Neural progenitor cell (in vitro differentiated cells): ENCODE measurements at regions not wholly inside any gene's neighbourhood (a gene's known extent, or its start where the extent isn't known, plus 50 kb on each side); places are given as distances from the start of the nearest gene placed in this dataset.

ENCODE experiments used
- DNase-seq: peaks from one replicate; pipeline ENCODE4 v3.0.0-alpha.2; 2016; ENCODE audit warnings: low spot score
- H2AFZ ChIP-seq: fragments of 200-600 bp; sonication (generic); replicated peaks from 2 replicates; pipeline ENCODE4 v1.6.1; 2016; ENCODE audit warnings: antibody characterized with exemption
- H3F3A ChIP-seq: fragments of 200-600 bp; sonication (generic); 2 replicates; pipeline ENCODE4 v1.6.1; 2016; ENCODE audit warnings: antibody characterized with exemption, low read depth
- H3K27ac ChIP-seq: fragments of 200-600 bp; sonication (generic); 2 replicates; pipeline ENCODE4 v1.5.1; 2016; ENCODE audit warnings: mild to moderate bottlenecking
- H3K27me3 ChIP-seq: fragments of 200-600 bp; sonication (generic); 2 replicates; pipeline ENCODE4 v1.6.1; 2016; ENCODE audit warnings: mild to moderate bottlenecking, moderate library complexity
- H3K36me3 ChIP-seq: fragments of 200-600 bp; sonication (generic); 2 replicates; pipeline ENCODE4 v1.5.1; 2016
- H3K4me1 ChIP-seq: fragments of 200-600 bp; sonication (generic); 2 replicates; pipeline ENCODE4 v1.6.1; 2016; ENCODE audit warnings: mixed run types
- H3K4me2 ChIP-seq: fragments of 200-600 bp; sonication (generic); 2 replicates; pipeline ENCODE4 v1.6.1; 2016
- H3K4me3 ChIP-seq: fragments of 200-600 bp; sonication (generic); 2 replicates; pipeline ENCODE4 v1.5.1; 2016
- H3K79me2 ChIP-seq: fragments of 200-600 bp; sonication (generic); 2 replicates; pipeline ENCODE4 v1.6.1; 2016; ENCODE audit warnings: low read depth
- H3K9ac ChIP-seq: fragments of 200-600 bp; sonication (generic); 2 replicates; pipeline ENCODE4 v1.6.1; 2016
- H3K9me3 ChIP-seq: fragments of 200-600 bp; sonication (generic); 2 replicates; pipeline ENCODE4 v1.5.1; 2016; ENCODE audit warnings: low read depth
- H4K20me1 ChIP-seq: fragments of 200-600 bp; sonication (generic); 2 replicates; pipeline ENCODE4 v1.6.1; 2016; ENCODE audit warnings: low read depth
- H3K27ac Mint-ChIP-seq: 3 replicates; pipeline ENCODE4 v1.8.0; 2021; ENCODE audit warnings: mixed read lengths
- H3K27me3 Mint-ChIP-seq: 2 replicates; pipeline ENCODE4 v1.8.0; 2022; ENCODE audit warnings: low read depth, mild to moderate bottlenecking, inconsistent platforms, moderate library complexity, mixed read lengths; ENCODE audit not compliant: insufficient read depth
- H3K36me3 Mint-ChIP-seq: 3 replicates; pipeline ENCODE4 v1.8.0; 2021; ENCODE audit warnings: mixed read lengths
- H3K4me1 Mint-ChIP-seq: 3 replicates; pipeline ENCODE4 v1.8.0; 2021; ENCODE audit warnings: mixed read lengths
- H3K4me3 Mint-ChIP-seq: 3 replicates; pipeline ENCODE4 v1.8.0; 2021; ENCODE audit warnings: mild to moderate bottlenecking, moderate library complexity, mixed read lengths
- H3K9me3 Mint-ChIP-seq: 3 replicates; pipeline ENCODE4 v1.8.0; 2020; ENCODE audit warnings: mixed read lengths
- EZH2 ChIP-seq: fragments of 200-600 bp; sonication (generic); IDR thresholded peaks from 2 replicates; pipeline ENCODE4 v1.6.1; 2017; ENCODE audit warnings: antibody characterized with exemption, mild to moderate bottlenecking, moderate library complexity
- EZH2phosphoT487 ChIP-seq: fragments of 200-600 bp; sonication (generic); IDR thresholded peaks from 2 replicates; pipeline ENCODE4 v1.6.1; 2017; ENCODE audit warnings: antibody characterized with exemption
- TF ChIP-seq, protein P1 (sequence below): fragments of 200-600 bp; sonication (generic); IDR thresholded peaks from 2 replicates; pipeline ENCODE4 v1.5.1; 2017; ENCODE audit warnings: antibody characterized with exemption, mild to moderate bottlenecking

DNA sequence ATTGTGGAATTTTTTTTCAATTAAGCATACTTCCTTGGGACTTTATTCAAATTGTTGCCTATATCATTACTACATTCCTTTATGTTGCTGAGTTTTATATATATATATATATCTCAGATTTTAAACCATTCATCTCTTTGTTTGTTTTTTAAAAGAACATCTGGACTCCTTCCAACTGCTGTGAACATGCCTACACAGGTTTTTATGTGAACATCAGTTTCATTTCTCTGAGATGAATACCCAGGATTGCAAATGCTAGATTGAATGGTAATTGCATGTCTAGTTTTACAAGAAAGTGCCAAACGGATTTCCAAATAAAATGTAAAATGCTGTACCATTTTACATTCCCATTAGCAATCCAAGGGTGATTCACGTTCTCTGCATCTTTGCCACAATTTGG is 1289.3 kb downstream of the HACE1 start:
- no peaks in the 10 kb centered on the region for H3K4me1 Mint-ChIP-seq

DNA sequence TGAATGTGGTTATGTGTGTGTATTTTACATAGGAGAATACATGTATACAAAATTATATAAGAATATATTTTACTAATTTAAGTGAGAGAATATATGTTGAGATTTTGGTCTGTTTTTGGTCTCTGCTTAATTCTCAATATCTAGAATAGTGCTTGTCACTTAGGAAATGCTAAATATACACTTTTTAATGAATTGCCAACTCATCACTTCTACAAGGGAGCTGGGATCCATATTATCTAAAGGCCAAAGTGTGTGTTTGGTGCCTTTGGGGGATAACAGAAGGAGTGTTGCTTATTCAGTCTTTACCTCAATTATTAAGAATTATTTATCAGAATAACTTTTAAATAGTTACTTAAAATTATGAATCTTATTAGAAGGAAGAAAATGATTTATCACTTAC is 1304.8 kb downstream of the HACE1 start:
- Histone ChIP-seq H3K9me3 (no peaks in the 10 kb centered on the region), H3K79me2 (no peaks in the 10 kb centered on the region), H4K20me1 (no peaks in the 10 kb centered on the region), H2AFZ (no peak overlapping the region), H3F3A (no peaks in the 10 kb centered on the region), H3K9ac (no peak overlapping the region), H3K4me2 (no peak overlapping the region), H3K36me3 (no peaks in the 10 kb centered on the region), H3K4me1 (no peaks in the 10 kb centered on the region), H3K27ac (no peak overlapping the region), H3K4me3 (no peak overlapping the region), H3K27me3 (no peaks in the 10 kb centered on the region)
- H3K4me1 Mint-ChIP-seq, result no peaks in the 10 kb centered on the region
- no peak overlapping the region for H3K27ac Mint-ChIP-seq
- no peak for DNase-seq
- no peak overlapping the region for H3K4me3 Mint-ChIP-seq
- no peaks in the 10 kb centered on the region for H3K36me3 Mint-ChIP-seq
- TF ChIP-seq EZH2 (no peak), EZH2phosphoT487 (no peak)
- TF ChIP-seq, protein P1, sequence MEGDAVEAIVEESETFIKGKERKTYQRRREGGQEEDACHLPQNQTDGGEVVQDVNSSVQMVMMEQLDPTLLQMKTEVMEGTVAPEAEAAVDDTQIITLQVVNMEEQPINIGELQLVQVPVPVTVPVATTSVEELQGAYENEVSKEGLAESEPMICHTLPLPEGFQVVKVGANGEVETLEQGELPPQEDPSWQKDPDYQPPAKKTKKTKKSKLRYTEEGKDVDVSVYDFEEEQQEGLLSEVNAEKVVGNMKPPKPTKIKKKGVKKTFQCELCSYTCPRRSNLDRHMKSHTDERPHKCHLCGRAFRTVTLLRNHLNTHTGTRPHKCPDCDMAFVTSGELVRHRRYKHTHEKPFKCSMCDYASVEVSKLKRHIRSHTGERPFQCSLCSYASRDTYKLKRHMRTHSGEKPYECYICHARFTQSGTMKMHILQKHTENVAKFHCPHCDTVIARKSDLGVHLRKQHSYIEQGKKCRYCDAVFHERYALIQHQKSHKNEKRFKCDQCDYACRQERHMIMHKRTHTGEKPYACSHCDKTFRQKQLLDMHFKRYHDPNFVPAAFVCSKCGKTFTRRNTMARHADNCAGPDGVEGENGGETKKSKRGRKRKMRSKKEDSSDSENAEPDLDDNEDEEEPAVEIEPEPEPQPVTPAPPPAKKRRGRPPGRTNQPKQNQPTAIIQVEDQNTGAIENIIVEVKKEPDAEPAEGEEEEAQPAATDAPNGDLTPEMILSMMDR, result no peak
- H3K9me3 Mint-ChIP-seq, result peaks cover 4% of the 10 kb centered on the region
- H3K27me3 Mint-ChIP-seq, result no peaks in the 10 kb centered on the region

More for the DNA sequence above, 1289.3 kb downstream of the HACE1 start:
- Histone ChIP-seq H3K4me2 (no peak overlapping the region), H3K4me1 (no peaks in the 10 kb centered on the region), H3K27me3 (no peaks in the 10 kb centered on the region), H3K4me3 (no peak overlapping the region), H4K20me1 (no peaks in the 10 kb centered on the region), H3K27ac (no peak overlapping the region), H3K9ac (no peak overlapping the region), H3K36me3 (no peaks in the 10 kb centered on the region), H3K79me2 (no peaks in the 10 kb centered on the region), H2AFZ (no peak overlapping the region), H3F3A (no peaks in the 10 kb centered on the region), H3K9me3 (no peaks in the 10 kb centered on the region)
- no peak for DNase-seq
- H3K27me3 Mint-ChIP-seq, result no peaks in the 10 kb centered on the region
- TF ChIP-seq EZH2 (no peak), EZH2phosphoT487 (no peak)
- TF ChIP-seq, protein P1, result no peak
- no peak overlapping the region for H3K4me3 Mint-ChIP-seq
- no peaks in the 10 kb centered on the region for H3K36me3 Mint-ChIP-seq
- H3K9me3 Mint-ChIP-seq, result no peaks in the 10 kb centered on the region
- H3K27ac Mint-ChIP-seq, result no peak overlapping the region

DNA sequence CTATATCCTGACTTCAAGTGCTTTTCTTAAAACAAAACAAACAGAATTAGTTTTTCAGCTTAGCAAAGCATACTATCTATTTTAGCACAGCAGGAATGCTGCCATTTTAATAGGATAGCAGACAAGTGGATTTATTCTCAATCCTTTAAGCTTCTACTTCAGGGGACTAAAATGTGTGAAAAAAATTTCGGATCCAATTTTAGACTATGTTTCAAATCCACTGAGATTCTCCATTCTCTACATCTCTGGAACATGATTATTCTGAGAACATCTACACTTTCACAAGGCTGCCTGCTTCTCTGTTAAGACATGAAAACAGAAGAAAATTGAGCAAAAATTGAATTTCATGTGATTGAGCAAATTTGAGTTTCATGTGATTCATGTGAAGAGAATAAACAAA is 1321.3 kb downstream of the HACE1 start:
- H3K4me3 ChIP-seq, result no peak overlapping the region
- H3K9me3 ChIP-seq, result no peaks in the 10 kb centered on the region
- Mint-ChIP-seq H3K27ac (no peak overlapping the region), H3K4me1 (peaks cover 11% of the 10 kb centered on the region), H3K27me3 (no peaks in the 10 kb centered on the region), H3K4me3 (no peak overlapping the region), H3K36me3 (no peaks in the 10 kb centered on the region), H3K9me3 (no peaks in the 10 kb centered on the region)
- H3F3A ChIP-seq, result peaks cover 16% of the 10 kb centered on the region
- H3K79me2 ChIP-seq, result no peaks in the 10 kb centered on the region
- H4K20me1 ChIP-seq, result no peaks in the 10 kb centered on the region
- H2AFZ ChIP-seq, result no peak overlapping the region
- H3K27me3 ChIP-seq, result no peaks in the 10 kb centered on the region
- no peak overlapping the region for H3K4me2 ChIP-seq
- TF ChIP-seq, protein P1, result no peak
- no peak for TF ChIP-seq EZH2
- no peak for TF ChIP-seq EZH2phosphoT487
- no peak for DNase-seq
- no peaks in the 10 kb centered on the region for H3K36me3 ChIP-seq
- no peak overlapping the region for H3K9ac ChIP-seq
- no peak overlapping the region for H3K27ac ChIP-seq
- H3K4me1 ChIP-seq, result peaks cover 24% of the 10 kb centered on the region

DNA sequence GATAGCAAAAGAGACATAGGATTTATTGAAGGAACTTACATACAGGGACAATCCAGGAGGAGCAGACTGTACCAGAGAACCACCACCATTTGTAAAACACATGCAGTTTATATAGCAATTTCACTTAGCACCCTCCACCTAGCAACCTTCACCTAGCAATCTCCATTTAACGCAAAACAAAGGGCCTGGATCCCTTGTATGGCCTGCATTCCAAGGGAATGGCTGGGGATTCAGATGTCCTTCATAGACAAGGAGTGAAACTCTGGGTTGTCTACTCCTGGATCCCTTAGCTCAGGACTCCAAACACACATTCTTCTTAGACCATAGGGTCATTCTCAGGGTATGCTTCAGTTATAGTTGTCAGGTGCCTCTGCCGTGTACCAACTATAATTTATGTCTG is 1324.9 kb downstream of the HACE1 start:
- no peak overlapping the region for H3K9ac ChIP-seq
- no peaks in the 10 kb centered on the region for H3K79me2 ChIP-seq
- H3F3A ChIP-seq, result peaks cover 16% of the 10 kb centered on the region
- no peak overlapping the region for H3K27ac ChIP-seq
- H3K36me3 ChIP-seq, result no peaks in the 10 kb centered on the region
- H3K4me3 ChIP-seq, result no peak overlapping the region
- Mint-ChIP-seq H3K4me3 (no peak overlapping the region), H3K27me3 (no peaks in the 10 kb centered on the region), H3K27ac (peak overlapping the region; percentile 13), H3K4me1 (peaks cover 11% of the 10 kb centered on the region), H3K36me3 (no peaks in the 10 kb centered on the region), H3K9me3 (no peaks in the 10 kb centered on the region)
- H3K4me1 ChIP-seq, result peaks cover 32% of the 10 kb centered on the region
- H3K27me3 ChIP-seq, result no peaks in the 10 kb centered on the region
- H4K20me1 ChIP-seq, result no peaks in the 10 kb centered on the region
- TF ChIP-seq, protein P1, result no peak
- TF ChIP-seq EZH2phosphoT487 (no peak), EZH2 (no peak)
- no peaks in the 10 kb centered on the region for H3K9me3 ChIP-seq
- no peak for DNase-seq
- no peak overlapping the region for H2AFZ ChIP-seq
- no peak overlapping the region for H3K4me2 ChIP-seq
